ENCODE measurements at regions not wholly inside any gene's neighbourhood (a gene's known extent, or its start where the extent isn't known, plus 50 kb on each side); places are given as distances from the start of the nearest gene placed in this dataset.

DNA sequence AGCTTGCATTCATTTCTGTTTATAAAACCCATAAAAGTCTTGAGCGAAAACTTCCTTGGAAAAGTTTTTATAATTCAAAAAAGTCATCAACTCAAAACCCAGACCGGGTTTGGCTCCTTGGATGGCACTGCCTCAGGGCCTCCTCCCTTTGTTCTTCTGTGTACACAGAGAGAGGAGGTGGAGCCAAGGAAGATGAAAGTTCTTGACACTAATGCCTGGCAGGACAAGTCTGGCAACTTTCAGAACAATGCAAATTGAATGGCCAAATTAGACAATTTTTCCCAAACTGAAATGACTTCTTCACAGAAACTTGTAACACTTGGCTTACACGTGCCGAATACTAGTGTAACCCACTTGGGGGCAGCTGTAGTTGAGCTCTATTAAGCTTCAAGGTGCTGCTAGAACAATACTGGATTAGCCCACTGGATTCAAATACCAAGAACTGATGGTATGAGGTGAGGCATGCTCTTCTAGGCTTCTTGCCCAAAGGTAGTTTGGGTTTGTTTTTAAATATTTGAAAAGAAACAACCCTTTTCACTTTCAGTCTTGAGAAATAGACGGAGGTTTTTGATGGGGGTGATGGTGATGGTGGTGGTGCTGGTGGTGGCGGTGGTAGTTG is 86.6 kb upstream of the FRMD6 start:
- ATAC-seq (ENCODE audit: insufficient read depth, low read depth): no peak
- no peaks in the 10 kb centered on the region for H3K36me3 ChIP-seq (ENCODE audit: insufficient read depth, low read length)

DNA sequence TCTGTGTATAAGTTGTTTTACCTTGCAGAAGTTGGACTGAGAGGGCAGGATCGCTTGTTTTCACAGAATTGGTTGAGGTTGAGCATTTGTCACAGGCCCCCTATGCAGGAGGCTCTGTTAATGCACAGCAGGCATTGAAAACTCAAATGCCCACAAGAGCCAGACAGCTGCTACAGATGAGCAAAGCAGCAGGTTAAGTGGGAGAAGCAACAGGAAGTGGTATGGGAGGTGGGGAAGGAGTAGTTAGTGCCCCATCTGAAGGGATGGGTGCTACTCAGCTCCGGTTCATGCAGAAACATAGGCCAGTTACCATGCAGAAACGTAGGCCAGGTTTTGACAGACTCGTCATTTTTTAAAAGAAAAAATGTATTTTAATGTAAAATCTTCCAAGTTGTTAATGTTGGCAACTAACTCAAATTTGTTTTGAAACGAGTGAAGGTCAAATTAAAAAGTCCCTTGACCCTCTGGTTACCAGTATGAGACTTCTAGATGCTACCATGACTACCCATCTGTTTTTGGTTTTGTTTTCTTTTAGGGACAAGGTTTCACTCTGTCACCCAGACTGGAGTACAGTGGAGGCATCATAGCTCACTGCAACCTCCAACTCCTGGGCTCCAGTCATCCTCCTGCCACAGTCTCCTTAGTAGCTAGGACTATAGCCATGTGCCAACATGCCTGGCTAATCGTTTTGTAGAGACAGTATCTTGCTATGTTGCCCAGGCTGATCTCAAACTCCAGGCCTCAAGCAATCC is 84.7 kb upstream of the FRMD6 start:
- Histone ChIP-seq H3K9ac (ENCODE audit: low read depth, low read length) (no peak overlapping the region; the same call in 1 of the 2 replicates), H3K36me3 (ENCODE audit: insufficient read depth, low read length) (no peaks in the 10 kb centered on the region), H3K4me3 (ENCODE audit: low read depth in 1 of 2, low read length in 2 of 2) (no peak overlapping the region), H2AFZ (ENCODE audit: low read depth, low read length) (no peak overlapping the region; the same call in 1 of the 2 replicates), H3K27me3 (ENCODE audit: insufficient read depth, low read length, poor library complexity) (no peaks in the 10 kb centered on the region), H4K20me1 (ENCODE audit: insufficient read depth, low read length) (no peaks in the 10 kb centered on the region), H3K27ac (ENCODE audit: low read length) (peak overlapping the region; percentile 63), H3K4me1 (ENCODE audit: insufficient read depth, low read length) (peaks cover 36% of the 10 kb centered on the region), H3K79me2 (ENCODE audit: insufficient read depth, low read length) (no peaks in the 10 kb centered on the region), H3K4me2 (ENCODE audit: insufficient read depth, low read length) (peak overlapping the region; percentile 13), H3K9me3 (ENCODE audit: insufficient read depth, low read length, severe bottlenecking) (no peaks in the 10 kb centered on the region)
- TF ChIP-seq, protein P1, sequence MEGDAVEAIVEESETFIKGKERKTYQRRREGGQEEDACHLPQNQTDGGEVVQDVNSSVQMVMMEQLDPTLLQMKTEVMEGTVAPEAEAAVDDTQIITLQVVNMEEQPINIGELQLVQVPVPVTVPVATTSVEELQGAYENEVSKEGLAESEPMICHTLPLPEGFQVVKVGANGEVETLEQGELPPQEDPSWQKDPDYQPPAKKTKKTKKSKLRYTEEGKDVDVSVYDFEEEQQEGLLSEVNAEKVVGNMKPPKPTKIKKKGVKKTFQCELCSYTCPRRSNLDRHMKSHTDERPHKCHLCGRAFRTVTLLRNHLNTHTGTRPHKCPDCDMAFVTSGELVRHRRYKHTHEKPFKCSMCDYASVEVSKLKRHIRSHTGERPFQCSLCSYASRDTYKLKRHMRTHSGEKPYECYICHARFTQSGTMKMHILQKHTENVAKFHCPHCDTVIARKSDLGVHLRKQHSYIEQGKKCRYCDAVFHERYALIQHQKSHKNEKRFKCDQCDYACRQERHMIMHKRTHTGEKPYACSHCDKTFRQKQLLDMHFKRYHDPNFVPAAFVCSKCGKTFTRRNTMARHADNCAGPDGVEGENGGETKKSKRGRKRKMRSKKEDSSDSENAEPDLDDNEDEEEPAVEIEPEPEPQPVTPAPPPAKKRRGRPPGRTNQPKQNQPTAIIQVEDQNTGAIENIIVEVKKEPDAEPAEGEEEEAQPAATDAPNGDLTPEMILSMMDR (IDR thresholded peaks at IDR 0.05; ENCODE audit: borderline replicate concordance, extremely low read depth, low read length, poor library complexity, severe bottlenecking): no peak
- DNase-seq (peak; percentile 81), ATAC-seq (ENCODE audit: insufficient read depth, low read depth) (peak; percentile 100)

More for the DNA sequence above, 86.6 kb upstream of the FRMD6 start:
- DNase-seq: peak; percentile 24
- Histone ChIP-seq H3K27me3 (ENCODE audit: insufficient read depth, low read length, poor library complexity) (no peaks in the 10 kb centered on the region), H3K9ac (ENCODE audit: low read depth, low read length) (no peak overlapping the region), H3K79me2 (ENCODE audit: insufficient read depth, low read length) (no peaks in the 10 kb centered on the region), H4K20me1 (ENCODE audit: insufficient read depth, low read length) (no peaks in the 10 kb centered on the region), H3K4me2 (ENCODE audit: insufficient read depth, low read length) (no peak overlapping the region), H3K4me1 (ENCODE audit: insufficient read depth, low read length) (peaks cover 36% of the 10 kb centered on the region), H3K4me3 (ENCODE audit: low read depth in 1 of 2, low read length in 2 of 2) (no peak overlapping the region), H2AFZ (ENCODE audit: low read depth, low read length) (peak overlapping the region; percentile 14; the same call in 1 of the 2 replicates), H3K27ac (ENCODE audit: low read length) (no peak overlapping the region; the same call in 1 of the 2 replicates), H3K9me3 (ENCODE audit: insufficient read depth, low read length, severe bottlenecking) (no peaks in the 10 kb centered on the region)
- TF ChIP-seq EZH2 (IDR thresholded peaks at IDR 0.05; ENCODE audit: borderline replicate concordance, low read depth, low read length, severe bottlenecking): no peak
- TF ChIP-seq, protein P1 (IDR thresholded peaks at IDR 0.05; ENCODE audit: borderline replicate concordance, extremely low read depth, low read length, poor library complexity, severe bottlenecking): no peak

DNA sequence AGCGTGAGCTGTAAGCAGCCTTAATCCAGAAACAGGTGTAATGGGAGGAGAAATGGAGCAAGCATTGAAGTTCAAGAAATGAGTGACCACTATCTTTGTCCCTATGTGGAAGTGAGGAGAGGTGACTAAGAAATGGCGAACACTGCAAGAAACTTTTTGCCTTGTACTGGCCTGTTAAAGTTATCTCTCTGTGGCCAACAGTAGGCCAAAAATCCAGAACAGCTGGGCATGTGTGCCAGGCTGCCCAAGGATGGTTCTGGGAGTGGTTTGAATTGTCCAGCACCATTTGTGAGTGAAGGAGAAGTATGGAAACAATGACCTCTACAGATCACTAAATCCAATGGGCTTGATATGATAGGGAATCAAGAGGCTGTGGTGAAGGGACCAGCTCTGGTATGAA is 83.3 kb upstream of the FRMD6 start:
- no peaks in the 10 kb centered on the region for H3K27me3 ChIP-seq (ENCODE audit: insufficient read depth, low read length, poor library complexity)
- H2AFZ ChIP-seq (ENCODE audit: low read depth, low read length): no peak overlapping the region
- no peaks in the 10 kb centered on the region for H3K79me2 ChIP-seq (ENCODE audit: insufficient read depth, low read length)
- H3K9ac ChIP-seq (ENCODE audit: low read depth, low read length): no peak overlapping the region
- H4K20me1 ChIP-seq (ENCODE audit: insufficient read depth, low read length): no peaks in the 10 kb centered on the region
- no peak overlapping the region for H3K27ac ChIP-seq (ENCODE audit: low read length)
- DNase-seq (no peak), ATAC-seq (ENCODE audit: insufficient read depth, low read depth) (no peak)
- no peak overlapping the region for H3K4me3 ChIP-seq (ENCODE audit: low read depth in 1 of 2, low read length in 2 of 2)
- TF ChIP-seq, protein P1 (IDR thresholded peaks at IDR 0.05; ENCODE audit: borderline replicate concordance, extremely low read depth, low read length, poor library complexity, severe bottlenecking): no peak
- TF ChIP-seq EZH2 (IDR thresholded peaks at IDR 0.05; ENCODE audit: borderline replicate concordance, low read depth, low read length, severe bottlenecking): no peak
- no peaks in the 10 kb centered on the region for H3K36me3 ChIP-seq (ENCODE audit: insufficient read depth, low read length)
- H3K4me1 ChIP-seq (ENCODE audit: insufficient read depth, low read length): peaks cover 36% of the 10 kb centered on the region
- no peaks in the 10 kb centered on the region for H3K9me3 ChIP-seq (ENCODE audit: insufficient read depth, low read length, severe bottlenecking)
- no peak overlapping the region for H3K4me2 ChIP-seq (ENCODE audit: insufficient read depth, low read length)
